AG04449 (cell line): ENCODE measurements at regions not wholly inside any gene's neighbourhood (a gene's known extent, or its start where the extent isn't known, plus 50 kb on each side); places are given as distances from the start of the nearest gene placed in this dataset.

Source experiments
- CTCF ChIA-PET: fragments of 350-600 bp; formaldehyde crosslinking; extraction: SDS; loops from one replicate; lab custom pipeline; 2021; ENCODE audit warnings: antibody characterized with exemption; lab: Yijun Ruan, JAX
- POLR2A ChIA-PET: fragments of 400-600, 350-600 bp; formaldehyde crosslinking; extraction: SDS; loops from one replicate; lab custom pipeline; 2020; ENCODE audit warnings: antibody characterized with exemption, inconsistent platforms; lab: Yijun Ruan, JAX
- DNase-seq: peaks from one replicate; pipeline ENCODE4 v3.0.0-alpha.2; 2010; ENCODE audit warnings: low read depth, low spot score
- H3K4me3 ChIP-seq: 2 replicates; pipeline ENCODE4 v1.5.1; 2011; ENCODE audit warnings: low read depth, mild to moderate bottlenecking, control low read depth, low read length
- CTCF ChIP-seq: IDR thresholded peaks from one replicate; pipeline ENCODE4 v1.5.1; 2011; ENCODE audit warnings: mild to moderate bottlenecking, moderate library complexity, low read length, control low read depth, inconsistent platforms; ENCODE audit not compliant: insufficient read depth; ENCODE audit errors: missing control alignments

- DNase-seq, result no peak
- ChIA-PET CTCF (no interaction called here), POLR2A (no interaction called here)
- no peak for TF ChIP-seq CTCF
- no peak overlapping the region for H3K4me3 ChIP-seq
Observed at GRCh38 chr4:12884846-12885796, 599.0 kb downstream of the RAB28 start.

GRCh38 chr4:12881945-12882584 is 602.1 kb downstream of the RAB28 start:
- TF ChIP-seq CTCF, result no peak
- H3K4me3 ChIP-seq, result no peak overlapping the region
- POLR2A ChIA-PET, result no interaction called here

GRCh38 chr4:12880844-12881243 is 603.3 kb downstream of the RAB28 start:
- ChIA-PET POLR2A (no interaction called here), CTCF (no interaction called here)
- no peak overlapping the region for H3K4me3 ChIP-seq
- no peak for DNase-seq
- TF ChIP-seq CTCF, result no peak

More at GRCh38 chr4:12881945-12882584, 602.1 kb downstream of the RAB28 start:
- CTCF ChIA-PET, result no interaction called here
- DNase-seq, result no peak

GRCh38 chr4:12879496-12879895 is 604.6 kb downstream of the RAB28 start:
- CTCF ChIA-PET, result no interaction called here

GRCh38 chr4:12875640-12876243 is 608.4 kb downstream of the RAB28 start:
- ChIA-PET CTCF (no interaction called here), POLR2A (no interaction called here)
- no peak for TF ChIP-seq CTCF
- no peak overlapping the region for H3K4me3 ChIP-seq
- DNase-seq, result no peak

More at GRCh38 chr4:12879496-12879895, 604.6 kb downstream of the RAB28 start:
- no peak overlapping the region for H3K4me3 ChIP-seq
- DNase-seq, result no peak
- POLR2A ChIA-PET, result no interaction called here
- TF ChIP-seq CTCF, result no peak

GRCh38 chr4:12873351-12873750 is 610.8 kb downstream of the RAB28 start:
- H3K4me3 ChIP-seq, result no peak overlapping the region
- POLR2A ChIA-PET, result no interaction called here
- CTCF ChIA-PET, result no interaction called here
- no peak for DNase-seq
- TF ChIP-seq CTCF, result no peak
